Stimulated activated CD4-positive, alpha-beta T cell treated with anti-CD3 and anti-CD28 coated beads, Interleukin-4, amount 100 ng/mL, for 1 hour (primary cell): ENCODE measurements at regions not wholly inside any gene's neighbourhood (a gene's known extent, or its start where the extent isn't known, plus 50 kb on each side); places are given as distances from the start of the nearest gene placed in this dataset.
A peak's percentile ranks its signal among the peaks of the same experiment; 100 is the strongest.
"Not testable (repeated sequence)": the region's sequence is repeated elsewhere in the genome, so short reads cannot be mapped to it uniquely, and the experiment has no call there.

ENCODE experiments used
- DNase-seq: peaks from one replicate; pipeline ENCODE4 v3.0.0-alpha.2; 2020

DNA sequence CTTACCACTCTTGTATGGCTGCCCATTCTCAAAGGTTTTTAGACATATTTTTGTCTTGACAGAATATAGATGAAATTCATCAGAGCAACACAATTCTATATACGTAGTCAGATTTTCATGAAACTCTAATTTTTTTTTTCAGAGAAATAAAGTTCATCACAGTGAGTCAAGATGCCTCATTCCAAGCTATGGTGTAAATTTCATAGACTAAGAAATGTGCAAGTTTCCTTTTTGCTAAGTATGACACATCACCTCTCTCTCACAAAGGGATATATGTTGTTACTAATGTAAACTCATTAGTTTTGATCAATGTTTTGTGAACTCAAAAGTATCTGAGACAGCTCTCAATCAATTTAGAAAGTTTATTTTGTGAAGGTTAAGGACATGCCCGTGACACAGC, 60.4 kb upstream of the ATXN3L start:
- no peak for DNase-seq

- DNase-seq: peak; percentile 3
Observed at GRCh38 chrX:13378562-13379518, 59.0 kb upstream of the ATXN3L start.

DNA sequence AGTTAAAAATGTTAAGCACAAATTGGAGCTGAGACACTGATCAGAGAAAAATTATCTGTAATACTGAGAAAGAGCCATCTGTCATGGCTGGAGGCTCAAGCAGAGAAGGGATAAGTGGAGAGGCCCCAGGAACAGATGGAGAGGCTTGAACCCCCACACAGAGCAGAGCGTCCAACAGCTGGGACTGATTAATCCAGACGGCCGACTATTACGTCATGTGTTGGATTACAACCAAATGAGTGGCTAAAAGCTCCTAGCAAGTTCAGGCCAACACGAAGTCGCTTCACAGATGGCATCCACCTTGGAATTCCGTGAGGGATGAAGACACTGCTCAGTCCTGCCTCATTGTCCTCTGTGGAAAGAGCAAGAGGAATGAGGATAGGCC, 57.7 kb upstream of the ATXN3L start:
- DNase-seq: no peak

GRCh38 chrX:13376857-13377549, 57.1 kb upstream of the ATXN3L start:
- DNase-seq: no peak

DNA sequence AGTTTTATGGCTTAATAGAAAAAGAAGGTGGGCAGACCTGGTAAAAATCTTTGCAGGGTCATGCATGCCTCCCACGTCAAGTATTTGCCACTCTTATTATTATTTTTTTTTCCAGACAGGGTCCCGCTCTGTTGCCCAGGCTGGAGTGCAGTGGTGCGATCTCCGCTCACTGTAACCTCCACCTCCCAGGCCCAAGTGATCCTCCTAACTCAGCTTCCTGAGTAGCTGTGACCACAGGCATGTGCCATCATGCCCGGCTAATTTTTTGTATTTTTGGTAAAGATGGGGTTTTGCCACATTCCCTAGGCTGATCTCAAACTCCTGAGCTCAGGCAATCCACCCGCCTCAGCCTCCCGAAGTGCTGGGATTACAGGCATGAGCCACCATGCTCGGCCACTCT, 55.7 kb upstream of the ATXN3L start:
- DNase-seq: not testable (repeated sequence)

- no peak for DNase-seq
Observed at GRCh38 chrX:13374364-13374763, 54.5 kb upstream of the ATXN3L start.

DNA sequence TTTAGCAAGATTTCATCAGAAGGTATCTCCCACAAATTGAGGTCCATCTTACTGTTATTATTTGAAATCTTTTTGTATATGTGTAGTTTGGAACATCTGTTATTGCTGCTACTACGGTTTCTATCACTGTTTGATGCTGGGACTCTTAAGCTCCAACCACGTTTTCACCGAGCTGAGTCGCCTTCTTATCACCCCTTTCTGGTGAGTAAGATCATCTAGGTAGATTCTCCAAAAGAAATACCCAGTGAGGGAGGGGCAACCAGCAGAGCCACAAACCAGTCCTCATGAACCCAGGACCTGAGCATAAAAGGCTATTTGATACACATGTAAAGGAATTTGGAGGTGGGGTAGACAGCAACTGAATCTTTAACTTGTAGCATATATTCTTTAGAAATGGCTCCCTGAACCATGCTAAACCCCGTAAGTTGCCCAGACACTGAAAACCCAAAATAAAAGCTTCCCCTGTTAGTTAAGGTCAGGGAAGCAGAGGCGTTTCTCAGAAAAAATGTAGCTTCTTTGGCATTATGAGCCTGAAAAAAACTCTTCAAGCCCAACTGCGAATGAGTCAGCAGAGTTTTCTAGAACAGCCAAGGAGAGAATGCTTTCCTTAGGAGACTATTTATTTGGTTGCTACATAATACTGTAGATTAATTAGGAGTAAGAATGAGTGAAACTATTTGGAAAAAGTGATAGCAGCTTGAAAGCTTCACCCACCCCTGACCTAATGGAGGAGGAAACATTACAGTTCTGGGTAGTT, 53.8 kb upstream of the ATXN3L start:
- DNase-seq: no peak

GRCh38 chrX:13373027-13373426, 53.2 kb upstream of the ATXN3L start:
- no peak for DNase-seq

DNA sequence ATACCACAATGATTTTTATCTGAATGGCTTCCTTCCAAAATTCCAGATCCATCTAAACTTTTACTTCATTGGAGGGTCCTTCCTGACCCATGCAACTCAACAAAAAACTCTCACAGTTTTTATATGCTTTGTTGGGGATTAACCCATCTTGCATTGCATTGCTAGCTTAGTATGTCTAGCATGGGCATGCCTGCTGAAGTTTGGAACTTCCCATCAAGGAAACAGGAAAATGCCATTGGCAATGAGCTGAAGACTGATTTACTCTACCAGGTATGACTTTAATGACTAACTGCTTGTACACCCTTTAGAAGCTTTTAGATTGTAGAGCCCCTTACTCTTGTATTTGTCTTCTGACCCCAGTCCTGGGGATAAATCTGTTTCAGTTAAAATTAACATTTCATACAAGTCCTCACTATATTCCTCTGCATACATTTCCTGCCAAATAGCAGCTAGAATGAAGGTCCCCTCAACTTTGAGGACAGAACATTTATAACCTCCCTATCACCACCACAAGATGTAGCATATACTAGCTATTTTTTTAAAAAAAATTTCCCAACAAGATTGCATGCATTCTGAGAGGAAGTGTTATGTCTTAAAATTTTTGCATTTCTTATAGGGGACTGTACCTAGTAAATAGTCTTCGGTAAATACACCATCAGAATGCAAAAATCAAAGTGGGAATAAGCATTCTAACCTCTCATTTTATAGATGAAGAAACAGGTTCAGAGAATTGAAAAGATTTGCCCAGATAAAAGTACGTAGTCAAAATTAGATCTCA, 52.5 kb upstream of the ATXN3L start:
- no peak for DNase-seq

DNA sequence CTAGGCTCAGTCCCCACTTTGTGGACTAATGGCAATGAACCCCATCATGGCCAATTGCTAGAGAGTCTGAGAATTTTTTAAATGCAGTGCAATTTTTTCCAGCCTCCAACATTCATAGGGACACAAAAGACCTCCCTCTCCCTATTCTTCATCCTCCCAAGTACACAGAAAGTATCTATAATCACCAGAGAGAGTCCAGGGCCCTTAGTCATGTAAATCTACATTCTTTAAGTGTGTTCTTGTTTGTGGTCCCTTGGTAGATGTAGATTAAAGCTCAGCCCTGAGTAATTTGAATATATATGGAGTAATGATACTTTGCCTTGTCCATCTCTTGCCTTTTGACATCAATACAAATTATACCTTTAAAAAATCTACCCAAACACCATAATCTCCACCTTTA, 51.3 kb upstream of the ATXN3L start:
- no peak for DNase-seq

- DNase-seq: no peak
Observed at GRCh38 chrX:13370713-13371112, 50.9 kb upstream of the ATXN3L start.
